ENCODE measurements at regions not wholly inside any gene's neighbourhood (a gene's known extent, or its start where the extent isn't known, plus 50 kb on each side); places are given as distances from the start of the nearest gene placed in this dataset.

- TF ChIP-seq, protein P1, sequence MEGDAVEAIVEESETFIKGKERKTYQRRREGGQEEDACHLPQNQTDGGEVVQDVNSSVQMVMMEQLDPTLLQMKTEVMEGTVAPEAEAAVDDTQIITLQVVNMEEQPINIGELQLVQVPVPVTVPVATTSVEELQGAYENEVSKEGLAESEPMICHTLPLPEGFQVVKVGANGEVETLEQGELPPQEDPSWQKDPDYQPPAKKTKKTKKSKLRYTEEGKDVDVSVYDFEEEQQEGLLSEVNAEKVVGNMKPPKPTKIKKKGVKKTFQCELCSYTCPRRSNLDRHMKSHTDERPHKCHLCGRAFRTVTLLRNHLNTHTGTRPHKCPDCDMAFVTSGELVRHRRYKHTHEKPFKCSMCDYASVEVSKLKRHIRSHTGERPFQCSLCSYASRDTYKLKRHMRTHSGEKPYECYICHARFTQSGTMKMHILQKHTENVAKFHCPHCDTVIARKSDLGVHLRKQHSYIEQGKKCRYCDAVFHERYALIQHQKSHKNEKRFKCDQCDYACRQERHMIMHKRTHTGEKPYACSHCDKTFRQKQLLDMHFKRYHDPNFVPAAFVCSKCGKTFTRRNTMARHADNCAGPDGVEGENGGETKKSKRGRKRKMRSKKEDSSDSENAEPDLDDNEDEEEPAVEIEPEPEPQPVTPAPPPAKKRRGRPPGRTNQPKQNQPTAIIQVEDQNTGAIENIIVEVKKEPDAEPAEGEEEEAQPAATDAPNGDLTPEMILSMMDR (IDR thresholded peaks at IDR 0.05): no peak
- TF ChIP-seq POLR2A (IDR thresholded peaks at IDR 0.05): no peak
These were observed 81.1 kb upstream of the PRKG1 start for GRCh38 chr10:50992972-50993766.
